Pancreas (tissue), 10 donors: ENCODE measurements at regions not wholly inside any gene's neighbourhood (a gene's known extent, or its start where the extent isn't known, plus 50 kb on each side); places are given as distances from the start of the nearest gene placed in this dataset.
A peak's percentile ranks its signal among the peaks of the same experiment; 100 is the strongest.

ENCODE experiments used
- ATAC-seq, 4 donors: fragments of 200-7000 bp; cut with Tn5 transposase; one replicate each; pipeline versions ENCODE4 v1.8.0 to v1.9.1; 2020; ENCODE audit warnings: mild to moderate bottlenecking in 4 of 4, moderate library complexity in 4 of 4
- DNase-seq, 6 donors: peaks; one replicate each; pipeline ENCODE4 v3.0.0-alpha.2; 2020
- FAIRE-seq: peaks from 2 replicates; lab custom pipeline; 2012; peaks lifted over from hg19 to GRCh38; lab: Jason Lieb, UNC
- H3K27ac ChIP-seq, 4 donors: fragments of 200-600 bp; sonication (generic); 1 replicate in 3 of 4; 2 replicates in 1 of 4; pipeline versions ENCODE4 v1.5.0 to v1.8.0; 2020
- H3K27me3 ChIP-seq, 4 donors: fragments of 200-600 bp; one replicate each; pipeline ENCODE4 v1.8.0; 2021
- H3K36me3 ChIP-seq, 3 donors: fragments of 200-600 bp; sonication (generic) in 1 of 3; one replicate each; pipeline versions ENCODE4 v1.5.0 to v1.8.0; 2020 to 2021
- H3K4me1 ChIP-seq, 3 donors: fragments of 200-600 bp; one replicate each; pipeline ENCODE4 v1.8.0; 2021
- H3K4me3 ChIP-seq, 4 donors: fragments of 200-600 bp; sonication (generic) in 2 of 4; one replicate each; pipeline versions ENCODE4 v1.5.0 to v1.8.0; 2020 to 2021
- H3K9me3 ChIP-seq, 4 donors: fragments of 200-600 bp; one replicate each; pipeline ENCODE4 v1.8.0; 2021
- CTCF ChIP-seq, 4 donors: fragments of 200-600 bp; sonication (generic) in 3 of 4; IDR thresholded peaks; one replicate each; pipeline versions ENCODE4 v1.5.0 to v1.8.0; 2021; ENCODE audit warnings: antibody characterized with exemption in 4 of 4
- WGBS, 2 donors: extraction: QIAGEN DNeasy Blood & Tissue Kit; methylation state at CpG; one replicate each; pipeline ENCODE4 v1.1.7; 2013; 5-methylcytosine and 5-hydroxymethylcytosine counted together
- intact Hi-C, 3 donors: fragments of 100-400 bp; cut with DNase I; formaldehyde crosslinking; loops; one replicate each; pipeline versions ENCODE4 v1.11.1 to v1.14.2; 2022
- donor health status: healthy with polysubstance abuse.
- donor health status: DM: no; HTN: no; CAD: no; lungs with moderate emphysema.
- donor health status: DM: no; HTN: no; CAD: no.
- donor health status: control.
- donor health status: control.
- donor health status: Bipolar disorder and iron deficiency.
- donor health status: DM: yes; HTN: yes; CAD: no.
- donor health status: DM: no; HTN: no; CAD: no.
- donor health status: DM: no; HTN: no; CAD: no.
- donor health status: DM: yes; HTN: yes; CAD: no.

GRCh38 chr6:150697515-150697914 lies 97.8 kb downstream of the PLEKHG1 start:
- FAIRE-seq (no peak), DNase-seq (no peak), ATAC-seq (no peak)
- H3K4me3 ChIP-seq: no peak overlapping the region
- H3K27ac ChIP-seq: no peak overlapping the region
- no peaks in the 10 kb centered on the region for H3K4me1 ChIP-seq
- TF ChIP-seq CTCF (IDR thresholded peaks at IDR 0.05): no peak
- no peaks in the 10 kb centered on the region for H3K36me3 ChIP-seq
- intact Hi-C loops: no loop called here
- 68 to 69% methylated on average over 2 of the region's 2 CpGs for WGBS, 2 donors
- H3K9me3 ChIP-seq: no peaks in the 10 kb centered on the region
- no peaks in the 10 kb centered on the region for H3K27me3 ChIP-seq

DNA sequence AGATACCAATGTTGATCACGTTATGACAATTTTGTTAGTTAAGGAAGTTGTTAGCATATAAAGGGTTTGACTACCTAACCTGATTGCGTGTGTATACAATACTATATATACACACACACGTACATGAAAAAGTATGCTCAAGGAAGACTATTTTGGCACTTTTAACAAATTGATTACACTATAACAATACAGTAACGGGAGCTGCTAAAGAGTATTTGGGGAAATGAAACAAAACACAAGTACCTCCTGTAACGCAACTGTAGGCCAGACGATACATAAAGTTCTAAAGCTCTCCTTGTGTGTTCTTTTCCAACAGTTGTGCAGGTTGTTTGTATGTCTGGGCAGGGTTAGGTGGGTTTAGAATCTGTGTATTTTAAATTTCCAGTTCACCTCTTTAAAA lies 98.7 kb downstream of the PLEKHG1 start:
- ATAC-seq: no peak
- intact Hi-C loops: no loop called here
- H3K4me3 ChIP-seq: no peak overlapping the region
- H3K9me3 ChIP-seq: no peaks in the 10 kb centered on the region
- H3K4me1 ChIP-seq: no peaks in the 10 kb centered on the region
- no peaks in the 10 kb centered on the region for H3K27me3 ChIP-seq
- DNase-seq: no peak
- 83 to 88% methylated on average over 6 of the region's 6 CpGs for WGBS, 2 donors
- H3K27ac ChIP-seq: no peak overlapping the region
- H3K36me3 ChIP-seq: no peaks in the 10 kb centered on the region
- no peak for TF ChIP-seq CTCF (IDR thresholded peaks at IDR 0.05)
- FAIRE-seq: no peak

- FAIRE-seq (no peak), DNase-seq (no peak), ATAC-seq (peak in 2 of 4 donors; percentile 57 to 71)
- Histone ChIP-seq H3K4me3 (no peak overlapping the region), H3K27ac (no peak overlapping the region), H3K9me3 (no peaks in the 10 kb centered on the region), H3K27me3 (no peaks in the 10 kb centered on the region), H3K4me1 (no peaks in the 10 kb centered on the region), H3K36me3 (no peaks in the 10 kb centered on the region)
- WGBS, 2 donors: 63 to 74% methylated on average over 6 of the region's 6 CpGs
- no peak for TF ChIP-seq CTCF (IDR thresholded peaks at IDR 0.05)
- intact Hi-C loops: no loop called here
Measured at GRCh38 chr6:150702675-150703074, 103.0 kb downstream of the PLEKHG1 start.

GRCh38 chr6:150704447-150705192 lies 104.9 kb downstream of the PLEKHG1 start:
- no peaks in the 10 kb centered on the region for H3K9me3 ChIP-seq
- no peak for DNase-seq
- no peak overlapping the region for H3K27ac ChIP-seq
- no peak for FAIRE-seq
- no peaks in the 10 kb centered on the region for H3K27me3 ChIP-seq
- H3K36me3 ChIP-seq: no peaks in the 10 kb centered on the region
- no peak for ATAC-seq
- TF ChIP-seq CTCF (IDR thresholded peaks at IDR 0.05): no peak
- H3K4me3 ChIP-seq: no peak overlapping the region
- WGBS, 2 donors: 75 to 84% methylated on average over 6 of the region's 6 CpGs
- H3K4me1 ChIP-seq: no peaks in the 10 kb centered on the region
- intact Hi-C loops: no loop called here

- no peaks in the 10 kb centered on the region for H3K36me3 ChIP-seq
- no peak overlapping the region for H3K4me3 ChIP-seq
- intact Hi-C loops: no loop called here
- ATAC-seq (no peak), DNase-seq (no peak), FAIRE-seq (no peak)
- H3K9me3 ChIP-seq: no peaks in the 10 kb centered on the region
- H3K4me1 ChIP-seq: no peaks in the 10 kb centered on the region
- no peaks in the 10 kb centered on the region for H3K27me3 ChIP-seq
- no peak for TF ChIP-seq CTCF (IDR thresholded peaks at IDR 0.05)
- H3K27ac ChIP-seq: no peak overlapping the region
- 84 to 89% methylated on average over 9 of the region's 9 CpGs for WGBS, 2 donors
Measured at GRCh38 chr6:150705392-150705791, 105.7 kb downstream of the PLEKHG1 start.
